Body of pancreas (tissue), 4 donors: ENCODE measurements at regions not wholly inside any gene's neighbourhood (a gene's known extent, or its start where the extent isn't known, plus 50 kb on each side); places are given as distances from the start of the nearest gene placed in this dataset.

Source experiments
- ATAC-seq: fragments of 150-250 bp; one replicate; pipeline ENCODE4 v1.9.1; 2016
- DNase-seq, 4 donors: peaks; one replicate each; pipeline ENCODE4 v3.0.0-alpha.2; 2019
- H3K27ac ChIP-seq, 4 donors: fragments of 200-600 bp; sonication (generic); 1 replicate in 3 of 4; 2 replicates in 1 of 4; pipeline versions ENCODE4 v1.5.1 to v1.6.1; 2016 to 2019; ENCODE audit warnings: mild to moderate bottlenecking in 1 of 4, mixed read lengths in 1 of 4, moderate library complexity in 1 of 4
- H3K27me3 ChIP-seq, 2 donors: fragments of 200-600 bp; sonication (generic); one replicate each; pipeline ENCODE4 v1.6.0; 2016; ENCODE audit warnings: mild to moderate bottlenecking in 1 of 2
- H3K36me3 ChIP-seq, 2 donors: fragments of 200-600 bp; sonication (generic); replicated peaks in 1 of 2; 2 replicates each; pipeline ENCODE4 v1.5.1; 2016; ENCODE audit warnings: low read depth in 2 of 2; ENCODE audit not compliant: insufficient read depth in 1 of 2
- H3K4me1 ChIP-seq: fragments of 200-600 bp; sonication (generic); one replicate; pipeline ENCODE4 v1.6.0; 2016
- H3K4me3 ChIP-seq, 2 donors: fragments of 200-600 bp; sonication (generic); 1 replicate in 1 of 2; 2 replicates in 1 of 2; pipeline ENCODE4 v1.5.1; 2016 to 2019
- H3K9me3 ChIP-seq, 3 donors: fragments of 200-600 bp; sonication (generic); 1 replicate in 2 of 3; 2 replicates in 1 of 3; pipeline ENCODE4 v1.5.1; 2016
- CTCF ChIP-seq, 7 experiments: fragments of 450-650 bp in 4 of 7; fragments of 200-600 bp in 3 of 7; sonication (generic) in 3 of 7; IDR thresholded peaks; one replicate each; pipeline ENCODE4 v1.5.1; 2016 to 2019; ENCODE audit warnings: antibody characterized with exemption in 7 of 7
- POLR2A ChIP-seq, 3 donors: fragments of 450-650 bp; IDR thresholded peaks; one replicate each; pipeline ENCODE4 v1.6.1; 2016; ENCODE audit warnings: antibody characterized with exemption in 3 of 3, mild to moderate bottlenecking in 2 of 3
- WGBS, 2 donors: methylation state at CpG; one replicate each; pipeline ENCODE4 v1.1.5; 2017; 5-methylcytosine and 5-hydroxymethylcytosine counted together
- intact Hi-C: fragments of 100-400 bp; cut with DNase I; formaldehyde crosslinking; loops from one replicate; pipeline ENCODE4 v1.15.1; 2023

- no peaks in the 10 kb centered on the region for H3K27me3 ChIP-seq
- H3K4me3 ChIP-seq: no peak overlapping the region
- DNase-seq: no peak
- no peaks in the 10 kb centered on the region for H3K4me1 ChIP-seq
- H3K27ac ChIP-seq: no peak overlapping the region
- 83 to 85% methylated on average over 12 of the region's 12 CpGs for WGBS, 2 donors
- intact Hi-C loops: no loop called here
- no peak for ATAC-seq
- H3K36me3 ChIP-seq: no peaks in the 10 kb centered on the region
- H3K9me3 ChIP-seq: no peaks in the 10 kb centered on the region
- TF ChIP-seq CTCF (IDR thresholded peaks at IDR 0.05): no peak
- TF ChIP-seq POLR2A (IDR thresholded peaks at IDR 0.05): no peak
These were observed 103.9 kb upstream of the ALDH1A3 start for GRCh38 chr15:100775581-100776185.

GRCh38 chr15:100777821-100778220, 101.8 kb upstream of the ALDH1A3 start:
- ATAC-seq: no peak
- Histone ChIP-seq H3K27me3 (no peaks in the 10 kb centered on the region), H3K4me3 (no peak overlapping the region), H3K4me1 (no peaks in the 10 kb centered on the region), H3K27ac (no peak overlapping the region), H3K9me3 (no peaks in the 10 kb centered on the region), H3K36me3 (no peaks in the 10 kb centered on the region)
- no peak for TF ChIP-seq CTCF (IDR thresholded peaks at IDR 0.05)
- no peak for TF ChIP-seq POLR2A (IDR thresholded peaks at IDR 0.05)
- WGBS, 2 donors: 57 to 64% methylated on average over 2 of the region's 2 CpGs
- intact Hi-C loops: no loop called here
- no peak for DNase-seq

GRCh38 chr15:100778831-100779288, 100.8 kb upstream of the ALDH1A3 start:
- intact Hi-C loops: no loop called here
- Histone ChIP-seq H3K4me1 (no peaks in the 10 kb centered on the region), H3K36me3 (no peaks in the 10 kb centered on the region), H3K4me3 (no peak overlapping the region), H3K9me3 (no peaks in the 10 kb centered on the region), H3K27ac (no peak overlapping the region), H3K27me3 (no peaks in the 10 kb centered on the region)
- DNase-seq (no peak), ATAC-seq (no peak)
- WGBS, 2 donors: 62 to 73% methylated on average over 9 to 18 of the region's 18 CpGs
- TF ChIP-seq POLR2A (IDR thresholded peaks at IDR 0.05) (no peak), CTCF (IDR thresholded peaks at IDR 0.05) (no peak)

- intact Hi-C loops: no loop called here
- Histone ChIP-seq H3K27me3 (no peaks in the 10 kb centered on the region), H3K4me1 (no peaks in the 10 kb centered on the region), H3K4me3 (no peak overlapping the region), H3K9me3 (no peaks in the 10 kb centered on the region), H3K36me3 (no peaks in the 10 kb centered on the region), H3K27ac (no peak overlapping the region)
- ATAC-seq: no peak
- TF ChIP-seq CTCF (IDR thresholded peaks at IDR 0.05) (no peak), POLR2A (IDR thresholded peaks at IDR 0.05) (no peak)
- WGBS, 2 donors: 79 to 82% methylated on average over 17 of the region's 17 CpGs
- no peak for DNase-seq
These were observed 100.1 kb upstream of the ALDH1A3 start for GRCh38 chr15:100779331-100780207.
